Right atrium auricular region (tissue), 2 donors: ENCODE measurements at regions not wholly inside any gene's neighbourhood (a gene's known extent, or its start where the extent isn't known, plus 50 kb on each side); places are given as distances from the start of the nearest gene placed in this dataset.

Experiments
- DNase-seq: peaks from one replicate; pipeline ENCODE4 v3.0.0-alpha.2; 2019; ENCODE audit warnings: low spot score
- H3K27ac ChIP-seq, 2 donors: fragments of 200-600 bp; sonication (generic); 1 replicate in 1 of 2; 2 replicates in 1 of 2; pipeline ENCODE4 v1.5.1; 2016 to 2019
- H3K27me3 ChIP-seq, 2 donors: fragments of 200-600 bp; sonication (generic); one replicate each; pipeline versions ENCODE4 v1.5.1 to v1.6.0; 2017 to 2019
- H3K36me3 ChIP-seq: fragments of 200-600 bp; sonication (generic); one replicate; pipeline ENCODE4 v1.5.1; 2016
- H3K4me1 ChIP-seq, 2 donors: fragments of 200-600 bp; sonication (generic); one replicate each; pipeline versions ENCODE4 v1.5.1 to v1.6.0; 2017 to 2019
- H3K4me3 ChIP-seq, 2 donors: fragments of 200-600 bp; sonication (generic); 1 replicate in 1 of 2; 2 replicates in 1 of 2; pipeline ENCODE4 v1.5.1; 2017 to 2019; ENCODE audit warnings: mild to moderate bottlenecking in 1 of 2, moderate library complexity in 1 of 2
- H3K9me3 ChIP-seq, 2 donors: fragments of 200-600 bp; sonication (generic); one replicate each; pipeline ENCODE4 v1.5.1; 2019
- TF ChIP-seq, protein P1 (sequence below), 2 donors: fragments of 200-600 bp; sonication (generic); IDR thresholded peaks; one replicate each; pipeline ENCODE4 v1.5.1; 2019; ENCODE audit warnings: antibody characterized with exemption in 2 of 2

DNA sequence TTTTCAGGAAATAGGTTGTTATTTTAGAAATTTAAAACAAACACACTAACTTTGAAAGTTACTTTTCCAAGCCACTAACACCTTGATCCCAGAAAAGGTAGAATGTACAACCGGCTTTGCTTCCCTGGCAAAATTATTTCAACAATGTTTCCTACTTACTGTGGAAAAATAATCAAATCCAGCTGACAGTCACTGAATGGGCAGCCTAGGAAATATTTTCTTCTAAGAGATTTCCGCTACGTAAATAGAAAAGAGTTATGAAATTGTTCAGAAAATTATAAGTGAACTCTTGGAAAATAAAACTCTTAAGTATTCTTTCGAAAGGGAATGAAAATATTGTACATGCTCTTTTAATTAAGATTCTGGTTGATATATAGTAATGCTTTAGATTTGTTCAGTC lies 195.7 kb downstream of the GASK1B start:
- Histone ChIP-seq H3K27ac (no peak overlapping the region), H3K27me3 (no peaks in the 10 kb centered on the region), H3K4me3 (no peak overlapping the region), H3K4me1 (no peaks in the 10 kb centered on the region), H3K36me3 (no peaks in the 10 kb centered on the region), H3K9me3 (peaks cover 0 to under 1% of the 10 kb centered on the region in 2 donors)
- TF ChIP-seq, protein P1, sequence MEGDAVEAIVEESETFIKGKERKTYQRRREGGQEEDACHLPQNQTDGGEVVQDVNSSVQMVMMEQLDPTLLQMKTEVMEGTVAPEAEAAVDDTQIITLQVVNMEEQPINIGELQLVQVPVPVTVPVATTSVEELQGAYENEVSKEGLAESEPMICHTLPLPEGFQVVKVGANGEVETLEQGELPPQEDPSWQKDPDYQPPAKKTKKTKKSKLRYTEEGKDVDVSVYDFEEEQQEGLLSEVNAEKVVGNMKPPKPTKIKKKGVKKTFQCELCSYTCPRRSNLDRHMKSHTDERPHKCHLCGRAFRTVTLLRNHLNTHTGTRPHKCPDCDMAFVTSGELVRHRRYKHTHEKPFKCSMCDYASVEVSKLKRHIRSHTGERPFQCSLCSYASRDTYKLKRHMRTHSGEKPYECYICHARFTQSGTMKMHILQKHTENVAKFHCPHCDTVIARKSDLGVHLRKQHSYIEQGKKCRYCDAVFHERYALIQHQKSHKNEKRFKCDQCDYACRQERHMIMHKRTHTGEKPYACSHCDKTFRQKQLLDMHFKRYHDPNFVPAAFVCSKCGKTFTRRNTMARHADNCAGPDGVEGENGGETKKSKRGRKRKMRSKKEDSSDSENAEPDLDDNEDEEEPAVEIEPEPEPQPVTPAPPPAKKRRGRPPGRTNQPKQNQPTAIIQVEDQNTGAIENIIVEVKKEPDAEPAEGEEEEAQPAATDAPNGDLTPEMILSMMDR (IDR thresholded peaks at IDR 0.05): no peak
- DNase-seq: no peak

DNA sequence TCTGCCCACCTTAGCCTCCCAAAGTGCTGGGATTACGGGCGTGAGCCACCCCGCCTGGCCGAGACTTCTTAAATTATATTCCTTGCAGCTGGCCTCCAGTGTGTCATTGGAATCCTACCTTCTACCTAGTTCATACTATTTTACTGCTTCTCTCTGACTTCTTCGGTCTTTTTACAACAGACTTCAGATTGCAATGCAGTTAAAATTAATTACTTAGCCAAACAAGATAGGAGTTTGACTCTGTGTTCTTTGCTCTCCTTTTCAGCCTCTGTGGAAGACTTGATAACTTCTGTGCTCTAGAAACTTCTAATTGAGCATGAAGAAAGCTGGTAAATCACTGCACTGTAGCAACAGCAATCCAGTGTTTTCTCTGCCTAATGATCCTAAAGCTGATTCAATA lies 199.5 kb downstream of the GASK1B start:
- Histone ChIP-seq H3K36me3 (no peaks in the 10 kb centered on the region), H3K9me3 (peaks cover 0 to 6% of the 10 kb centered on the region in 2 donors), H3K27ac (no peak overlapping the region), H3K4me1 (no peaks in the 10 kb centered on the region), H3K4me3 (no peak overlapping the region), H3K27me3 (no peaks in the 10 kb centered on the region)
- DNase-seq: no peak
- TF ChIP-seq, protein P1 (IDR thresholded peaks at IDR 0.05): no peak

DNA sequence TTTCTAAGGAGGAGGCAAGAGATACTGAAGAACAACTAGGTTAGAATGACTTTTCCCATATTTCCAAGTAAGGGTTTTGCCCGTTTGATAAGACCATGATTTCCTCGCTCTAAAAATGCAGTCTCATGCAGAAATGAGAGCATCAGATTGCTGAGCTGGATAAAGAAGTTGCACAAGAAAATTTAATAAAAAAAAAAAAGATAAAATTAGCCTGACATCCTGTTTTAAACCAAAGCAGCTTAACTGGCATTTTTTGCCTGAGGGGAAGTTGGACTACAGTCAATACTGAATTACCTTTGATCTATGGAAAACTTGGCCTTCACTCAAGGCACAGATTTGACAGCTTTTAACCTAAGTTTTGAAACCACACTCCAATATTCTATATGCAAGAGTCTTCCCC lies 208.4 kb downstream of the GASK1B start:
- Histone ChIP-seq H3K27ac (no peak overlapping the region), H3K27me3 (no peaks in the 10 kb centered on the region), H3K4me1 (no peaks in the 10 kb centered on the region), H3K9me3 (no peaks in the 10 kb centered on the region), H3K36me3 (no peaks in the 10 kb centered on the region), H3K4me3 (no peak overlapping the region)
- DNase-seq: no peak
- TF ChIP-seq, protein P1 (IDR thresholded peaks at IDR 0.05): no peak

DNA sequence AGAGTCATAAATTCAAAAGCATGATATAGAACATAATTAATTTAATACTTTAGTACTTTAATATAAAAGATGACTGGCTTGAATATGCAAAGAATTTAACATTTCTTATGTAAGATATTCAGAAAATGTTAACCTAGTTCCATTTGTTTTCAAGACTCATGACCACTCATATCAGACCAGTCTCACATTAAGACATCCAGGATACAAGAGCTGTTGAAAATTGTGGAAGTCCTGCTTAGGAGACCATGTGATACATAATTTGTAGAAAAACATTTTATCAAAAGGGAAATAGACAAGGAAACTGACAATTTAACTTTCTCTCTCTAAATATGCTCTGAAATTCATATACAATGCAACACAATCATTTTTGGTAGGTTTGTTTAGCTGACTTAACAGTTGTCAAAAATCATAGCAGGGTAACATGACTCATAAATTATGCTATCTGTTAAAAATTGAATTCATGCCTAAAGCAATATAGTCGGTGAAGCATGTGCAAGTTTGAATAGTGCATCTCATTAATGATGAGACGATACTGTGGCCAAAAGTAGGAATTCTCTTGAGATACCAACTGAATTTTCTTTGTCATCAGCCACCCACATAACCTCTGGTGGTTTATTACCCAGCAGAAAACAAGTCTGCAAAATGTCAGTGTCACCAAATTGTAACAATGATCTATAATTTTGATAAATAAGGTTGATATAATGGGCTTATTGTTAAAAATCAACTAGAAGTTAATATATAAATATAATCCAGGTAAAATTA lies 211.4 kb downstream of the GASK1B start:
- TF ChIP-seq, protein P1 (IDR thresholded peaks at IDR 0.05): no peak
- no peak for DNase-seq
- Histone ChIP-seq H3K27ac (no peak overlapping the region), H3K36me3 (no peaks in the 10 kb centered on the region), H3K27me3 (no peaks in the 10 kb centered on the region), H3K4me3 (no peak overlapping the region), H3K4me1 (no peaks in the 10 kb centered on the region), H3K9me3 (no peaks in the 10 kb centered on the region)

DNA sequence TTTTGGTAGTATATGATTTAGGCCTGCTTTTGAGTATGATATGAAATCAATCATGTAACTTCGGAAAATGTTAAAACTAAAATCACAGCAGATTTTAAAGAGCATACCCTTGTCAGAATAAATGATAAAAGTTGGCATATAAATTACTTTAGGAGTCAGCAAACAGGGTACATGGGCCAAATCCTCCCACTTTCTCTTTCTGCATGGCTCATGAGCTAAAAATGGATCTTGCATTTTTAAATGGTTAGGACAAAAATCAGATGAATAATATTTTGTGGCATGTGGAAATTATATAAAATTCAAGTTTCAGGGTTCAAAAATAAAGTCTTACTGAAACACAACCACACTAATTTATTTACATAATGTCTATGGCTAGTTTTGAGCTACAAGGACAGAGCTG lies 214.9 kb downstream of the GASK1B start:
- Histone ChIP-seq H3K27ac (no peak overlapping the region), H3K36me3 (no peaks in the 10 kb centered on the region), H3K4me1 (no peaks in the 10 kb centered on the region), H3K27me3 (no peaks in the 10 kb centered on the region), H3K4me3 (no peak overlapping the region), H3K9me3 (no peaks in the 10 kb centered on the region)
- DNase-seq: no peak
- TF ChIP-seq, protein P1 (IDR thresholded peaks at IDR 0.05): no peak

DNA sequence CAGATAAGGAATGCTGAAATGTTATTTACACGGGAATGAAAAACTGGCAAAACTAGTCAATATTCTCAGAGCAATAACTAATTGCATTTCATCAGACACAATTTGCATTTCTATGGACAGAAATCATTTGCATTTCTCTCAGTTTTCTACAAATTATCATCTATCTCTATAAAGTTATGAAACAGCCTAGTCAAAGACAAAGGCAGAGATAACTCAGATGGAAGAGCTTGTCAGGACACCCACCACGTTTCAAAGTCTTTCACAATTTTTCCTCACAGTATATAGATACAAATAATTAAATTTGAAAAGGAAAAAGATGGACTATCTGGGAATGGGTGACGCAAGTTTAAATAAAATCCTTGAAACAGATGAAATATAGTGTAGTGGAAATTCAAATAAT lies 230.8 kb downstream of the GASK1B start:
- Histone ChIP-seq H3K4me1 (no peaks in the 10 kb centered on the region), H3K27me3 (no peaks in the 10 kb centered on the region), H3K9me3 (no peaks in the 10 kb centered on the region), H3K27ac (no peak overlapping the region), H3K4me3 (no peak overlapping the region), H3K36me3 (no peaks in the 10 kb centered on the region)
- DNase-seq: no peak
- TF ChIP-seq, protein P1 (IDR thresholded peaks at IDR 0.05): no peak
